ES-I3 (cell line): ENCODE measurements at regions not wholly inside any gene's neighbourhood (a gene's known extent, or its start where the extent isn't known, plus 50 kb on each side); places are given as distances from the start of the nearest gene placed in this dataset.
"Not testable (repeated sequence)": the region's sequence is repeated elsewhere in the genome, so short reads cannot be mapped to it uniquely, and the experiment has no call there.

ENCODE experiments used
- H3K36me3 ChIP-seq: 2 replicates; pipeline ENCODE4 v1.6.1; 2013; ENCODE audit warnings: mild to moderate bottlenecking, low read length, control low read depth, moderate library complexity; ENCODE audit not compliant: insufficient read depth
- H3K4me1 ChIP-seq: 2 replicates; pipeline ENCODE4 v1.6.1; 2013; ENCODE audit warnings: mild to moderate bottlenecking, control low read depth, low read length; ENCODE audit not compliant: insufficient read depth
- H3K9ac ChIP-seq: 2 replicates; pipeline ENCODE4 v1.6.1; 2013; ENCODE audit warnings: low read depth, mild to moderate bottlenecking, low read length, moderate library complexity
- H3K9me3 ChIP-seq: 2 replicates; pipeline ENCODE4 v1.6.1; 2013; ENCODE audit warnings: mild to moderate bottlenecking, low read length, moderate library complexity; ENCODE audit not compliant: control insufficient read depth, insufficient read depth

GRCh38 chr18:4808891-4809290, 353.8 kb upstream of the DLGAP1 start:
- no peak overlapping the region for H3K9ac ChIP-seq
- H3K36me3 ChIP-seq: no peaks in the 10 kb centered on the region
- no peaks in the 10 kb centered on the region; the same call in 1 of the 2 replicates for H3K4me1 ChIP-seq
- H3K9me3 ChIP-seq: no peaks in the 10 kb centered on the region

- H3K4me1 ChIP-seq: no peaks in the 10 kb centered on the region; the same call in 1 of the 2 replicates
- H3K9me3 ChIP-seq: no peaks in the 10 kb centered on the region
- no peak overlapping the region for H3K9ac ChIP-seq
- H3K36me3 ChIP-seq: no peaks in the 10 kb centered on the region
Measured at GRCh38 chr18:4807604-4808293, 352.6 kb upstream of the DLGAP1 start.

GRCh38 chr18:4806331-4806730, 351.2 kb upstream of the DLGAP1 start:
- no peak overlapping the region for H3K9ac ChIP-seq
- H3K4me1 ChIP-seq: no peaks in the 10 kb centered on the region; the same call in 1 of the 2 replicates
- H3K36me3 ChIP-seq: no peaks in the 10 kb centered on the region
- no peaks in the 10 kb centered on the region for H3K9me3 ChIP-seq

DNA sequence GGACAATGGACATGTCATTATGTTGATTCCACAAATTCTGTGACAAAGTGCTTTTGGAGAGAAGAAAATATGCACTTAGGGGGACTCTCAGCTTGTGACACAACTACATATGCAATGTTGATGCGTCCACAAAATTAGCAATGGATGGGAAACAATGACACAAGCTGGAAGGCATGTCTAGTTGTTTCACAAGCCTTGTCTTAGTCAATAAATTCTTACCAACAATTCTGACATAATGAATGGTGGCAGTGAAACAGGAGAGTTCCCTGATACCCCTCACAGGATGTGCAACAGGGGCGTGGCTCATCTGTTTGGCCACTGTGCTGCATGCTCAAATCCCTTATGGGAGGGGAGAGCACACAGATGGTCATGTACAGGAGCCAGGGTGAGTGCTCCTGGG, 347.2 kb upstream of the DLGAP1 start:
- 0 out of 2 replicates have a peak, but pooled peaks cover 3% of the 10 kb centered on the region for H3K9me3 ChIP-seq

GRCh38 chr18:4801151-4801550, 346.0 kb upstream of the DLGAP1 start:
- Histone ChIP-seq H3K4me1 (no peaks in the 10 kb centered on the region), H3K36me3 (no peaks in the 10 kb centered on the region), H3K9ac (no peak overlapping the region), H3K9me3 (0 out of 2 replicates have a peak, but pooled peaks cover 3% of the 10 kb centered on the region)

More for the DNA sequence above, 347.2 kb upstream of the DLGAP1 start:
- no peaks in the 10 kb centered on the region for H3K36me3 ChIP-seq
- no peak overlapping the region for H3K9ac ChIP-seq
- H3K4me1 ChIP-seq: no peaks in the 10 kb centered on the region

DNA sequence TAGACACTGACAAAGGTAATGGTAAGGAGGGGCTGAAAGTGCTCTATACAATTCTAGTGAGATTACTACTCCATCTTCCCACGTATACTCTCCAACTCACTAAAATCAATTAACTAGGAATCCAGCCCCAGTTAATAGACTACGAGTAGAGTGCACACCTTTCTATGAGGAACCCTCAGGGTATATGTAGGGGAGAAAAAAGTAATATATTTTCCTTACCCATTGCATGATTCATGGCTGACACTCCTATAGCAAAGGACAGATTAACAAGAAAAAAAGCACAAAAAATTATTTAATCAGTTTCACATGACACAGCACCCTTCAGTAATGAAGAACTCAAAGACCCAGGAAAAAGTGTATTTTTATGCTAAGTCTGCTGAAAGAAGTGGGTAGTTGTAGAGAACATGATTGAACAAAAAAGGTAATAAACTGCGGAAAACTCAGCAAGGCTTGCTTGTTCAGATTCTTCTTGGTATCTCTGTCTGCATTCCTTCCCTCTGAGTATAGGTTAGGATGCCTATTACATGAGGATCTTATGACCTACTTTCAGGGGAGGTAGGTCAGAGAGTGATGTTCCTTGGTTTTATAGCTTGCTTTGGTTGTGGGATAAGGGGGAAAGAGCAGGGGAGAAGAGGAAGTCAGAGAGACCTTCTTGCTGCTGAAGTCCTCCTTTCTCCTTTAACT, 342.0 kb upstream of the DLGAP1 start:
- Histone ChIP-seq H3K9me3 (0 out of 2 replicates have a peak, but pooled peaks cover 3% of the 10 kb centered on the region), H3K9ac (no peak overlapping the region), H3K36me3 (no peaks in the 10 kb centered on the region), H3K4me1 (no peaks in the 10 kb centered on the region)

DNA sequence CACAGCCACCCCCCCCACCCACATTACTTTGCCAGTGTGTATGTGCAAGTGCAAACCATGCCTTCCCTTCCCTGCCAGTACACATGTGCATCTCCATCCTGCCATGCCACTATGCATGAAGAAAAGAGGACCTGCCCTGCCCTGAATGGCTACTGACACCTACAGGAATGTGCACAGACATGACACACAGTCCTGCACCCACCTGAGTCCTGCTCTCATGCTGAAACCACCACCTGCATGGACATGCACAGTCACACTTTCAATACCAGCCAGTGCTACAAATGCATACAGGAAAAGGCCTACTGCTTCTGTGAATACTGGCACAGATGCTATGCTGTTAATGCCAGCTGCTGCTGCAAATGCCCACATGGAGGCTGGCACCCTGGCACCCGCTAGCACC, 334.4 kb upstream of the DLGAP1 start:
- Histone ChIP-seq H3K4me1 (no peaks in the 10 kb centered on the region), H3K9me3 (no peaks in the 10 kb centered on the region)

DNA sequence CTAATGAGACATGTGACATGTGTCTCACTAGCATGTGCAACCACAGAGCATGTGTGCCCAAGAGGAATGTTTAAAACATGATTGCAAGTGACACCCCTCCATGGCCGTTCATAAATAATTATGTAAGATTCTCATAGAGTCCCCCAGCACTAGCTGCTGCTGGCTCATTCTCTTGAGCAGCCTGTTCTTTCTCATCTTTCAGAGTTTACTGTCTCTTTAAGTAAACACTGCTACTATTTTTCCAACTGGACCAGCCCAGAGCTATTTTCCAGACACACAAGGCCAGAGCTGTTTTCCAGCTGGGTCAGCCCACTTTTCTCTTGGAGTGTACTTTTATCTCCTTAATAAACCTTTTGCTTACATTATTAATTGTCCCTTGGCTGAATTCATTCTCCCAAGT, 326.8 kb upstream of the DLGAP1 start:
- Histone ChIP-seq H3K4me1 (no peaks in the 10 kb centered on the region), H3K36me3 (no peaks in the 10 kb centered on the region), H3K9ac (no peak overlapping the region), H3K9me3 (no peaks in the 10 kb centered on the region)

More for the DNA sequence above, 334.4 kb upstream of the DLGAP1 start:
- Histone ChIP-seq H3K36me3 (no peaks in the 10 kb centered on the region), H3K9ac (no peak overlapping the region)

- no peaks in the 10 kb centered on the region for H3K9me3 ChIP-seq
- H3K4me1 ChIP-seq: no peaks in the 10 kb centered on the region
- H3K36me3 ChIP-seq: no peaks in the 10 kb centered on the region
- no peak overlapping the region for H3K9ac ChIP-seq
Measured at GRCh38 chr18:4765401-4765800, 310.3 kb upstream of the DLGAP1 start.

GRCh38 chr18:4762330-4762729, 307.2 kb upstream of the DLGAP1 start:
- no peak overlapping the region for H3K9ac ChIP-seq
- H3K4me1 ChIP-seq: no peaks in the 10 kb centered on the region
- H3K36me3 ChIP-seq: no peaks in the 10 kb centered on the region
- no peaks in the 10 kb centered on the region for H3K9me3 ChIP-seq

GRCh38 chr18:4758980-4759379, 303.9 kb upstream of the DLGAP1 start:
- H3K4me1 ChIP-seq: no peaks in the 10 kb centered on the region
- no peak overlapping the region for H3K9ac ChIP-seq
- H3K36me3 ChIP-seq: no peaks in the 10 kb centered on the region
- no peaks in the 10 kb centered on the region for H3K9me3 ChIP-seq

DNA sequence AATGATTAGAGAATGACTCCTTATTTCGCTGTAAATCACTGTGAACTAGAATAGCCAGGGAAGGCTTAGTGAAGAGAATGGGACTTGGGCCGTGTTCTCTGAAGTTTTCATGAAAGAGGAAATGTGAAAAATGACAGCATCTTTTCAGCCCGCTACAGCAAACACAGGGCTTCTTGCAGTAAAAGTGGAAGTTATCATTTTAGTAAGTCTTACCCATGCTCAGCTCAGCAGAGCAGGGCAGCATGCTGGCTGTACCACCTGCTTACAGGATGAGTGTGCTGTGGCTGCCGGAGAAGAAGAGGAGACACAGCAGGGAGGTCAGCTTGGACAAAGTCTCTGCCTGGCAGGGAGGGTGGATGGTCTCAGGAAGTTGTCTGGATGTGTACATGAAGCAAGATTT, 300.7 kb upstream of the DLGAP1 start:
- no peaks in the 10 kb centered on the region for H3K9me3 ChIP-seq
- no peak overlapping the region for H3K9ac ChIP-seq
- no peaks in the 10 kb centered on the region for H3K4me1 ChIP-seq
- no peaks in the 10 kb centered on the region for H3K36me3 ChIP-seq

DNA sequence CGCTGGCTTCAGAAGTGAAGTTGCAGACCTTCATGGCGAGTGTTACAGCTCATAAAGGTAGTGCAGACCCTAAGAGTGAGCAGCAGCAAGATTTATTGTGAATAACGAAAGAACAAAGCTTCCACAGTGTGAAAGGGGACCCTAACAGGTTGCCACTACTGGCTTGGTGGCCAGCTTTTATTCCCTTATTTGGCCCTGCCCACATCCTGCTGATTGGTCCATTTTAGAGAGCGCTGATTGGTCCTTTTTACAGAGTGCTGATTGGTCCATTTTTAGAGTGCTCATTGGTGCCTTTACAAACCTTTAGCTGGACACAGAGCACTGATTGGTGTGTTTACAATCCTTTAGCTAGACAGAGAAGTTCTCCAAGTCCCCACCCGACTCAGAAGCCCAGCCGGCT, 298.0 kb upstream of the DLGAP1 start:
- H3K9me3 ChIP-seq, H3K36me3 ChIP-seq, H3K4me1 ChIP-seq, H3K9ac ChIP-seq: not testable (repeated sequence)

- Histone ChIP-seq H3K36me3 (no peaks in the 10 kb centered on the region), H3K4me1 (no peaks in the 10 kb centered on the region)
Measured at GRCh38 chr18:4751523-4751922, 296.4 kb upstream of the DLGAP1 start.

More at GRCh38 chr18:4751523-4751922, 296.4 kb upstream of the DLGAP1 start:
- Histone ChIP-seq H3K9ac (no peak overlapping the region), H3K9me3 (no peaks in the 10 kb centered on the region)
